Liver (tissue), 3 donors: ENCODE measurements at regions not wholly inside any gene's neighbourhood (a gene's known extent, or its start where the extent isn't known, plus 50 kb on each side); places are given as distances from the start of the nearest gene placed in this dataset.

Experiments
- EGR1 ChIP-seq, 2 donors: IDR thresholded peaks; 2 replicates each; pipeline ENCODE4 v1.6.1; 2016 to 2018; ENCODE audit warnings: antibody characterized with exemption in 2 of 2, low read depth in 2 of 2
- JUND ChIP-seq, 2 donors: IDR thresholded peaks; 2 replicates each; pipeline ENCODE4 v1.6.1; 2016; ENCODE audit warnings: antibody characterized with exemption in 2 of 2
- RAD21 ChIP-seq, 2 donors: IDR thresholded peaks; 2 replicates each; pipeline ENCODE4 v1.6.1; 2016; ENCODE audit warnings: antibody characterized with exemption in 2 of 2, mild to moderate bottlenecking in 2 of 2
- REST ChIP-seq: IDR thresholded peaks from 2 replicates; pipeline ENCODE4 v1.6.1; 2016; ENCODE audit warnings: antibody characterized with exemption, mild to moderate bottlenecking
- TAF1 ChIP-seq: conservative IDR thresholded peaks from 2 replicates; pipeline ENCODE4 v1.6.1; 2016; ENCODE audit warnings: antibody characterized with exemption, mild to moderate bottlenecking
- YY1 ChIP-seq: IDR thresholded peaks from 2 replicates; pipeline ENCODE4 v1.6.1; 2016; ENCODE audit warnings: antibody characterized with exemption, mild to moderate bottlenecking
- ZBTB33 ChIP-seq: IDR thresholded peaks from 2 replicates; pipeline ENCODE4 v1.6.1; 2016; ENCODE audit warnings: antibody characterized with exemption
- TF ChIP-seq, protein P1 (sequence below): fragments of 150-350 bp; IDR thresholded peaks from 2 replicates; pipeline ENCODE4 v1.5.1; 2017; ENCODE audit warnings: improper control_type of control experiment, low read depth, low read length; ENCODE audit not compliant: missing input control
- TF ChIP-seq, protein P2 (sequence below): IDR thresholded peaks from 2 replicates; pipeline ENCODE4 v1.6.1; 2016; ENCODE audit warnings: antibody characterized with exemption
- TF ChIP-seq, protein P3 (sequence below): IDR thresholded peaks from 2 replicates; pipeline ENCODE4 v1.6.1; 2016; ENCODE audit warnings: antibody characterized with exemption
- donor health status: healthy.
- donor health status: healthy.

DNA sequence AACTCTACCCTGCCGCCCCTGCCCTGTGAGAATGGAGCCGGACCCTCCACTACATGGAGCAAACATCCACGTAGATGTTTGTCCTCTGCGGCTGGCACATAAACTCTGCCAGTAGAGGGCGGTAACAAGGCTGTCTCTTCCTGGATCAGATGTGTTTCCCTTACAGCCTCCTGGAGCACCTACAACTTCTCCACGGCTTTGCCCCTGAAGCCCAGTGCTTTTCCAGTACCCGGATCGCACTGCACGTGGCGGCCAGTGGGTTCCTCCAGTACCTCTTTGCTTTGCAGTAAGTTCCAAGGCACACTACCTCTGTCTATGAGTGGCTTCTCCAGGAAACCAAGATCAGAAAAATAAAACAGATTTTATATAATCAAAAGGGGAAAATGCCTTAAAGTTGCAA, 651.3 kb downstream of the DCDC2C start:
- TF ChIP-seq RAD21 (IDR thresholded peaks at IDR 0.05) (peak in 1 of 2 donors; percentile 58), TAF1 (no peak), YY1 (no peak), ZBTB33 (no peak), REST (no peak), EGR1 (IDR thresholded peaks at IDR 0.05; ENCODE audit: low read depth in 2 of 2) (no peak), JUND (IDR thresholded peaks at IDR 0.05) (no peak)
- TF ChIP-seq, protein P1, sequence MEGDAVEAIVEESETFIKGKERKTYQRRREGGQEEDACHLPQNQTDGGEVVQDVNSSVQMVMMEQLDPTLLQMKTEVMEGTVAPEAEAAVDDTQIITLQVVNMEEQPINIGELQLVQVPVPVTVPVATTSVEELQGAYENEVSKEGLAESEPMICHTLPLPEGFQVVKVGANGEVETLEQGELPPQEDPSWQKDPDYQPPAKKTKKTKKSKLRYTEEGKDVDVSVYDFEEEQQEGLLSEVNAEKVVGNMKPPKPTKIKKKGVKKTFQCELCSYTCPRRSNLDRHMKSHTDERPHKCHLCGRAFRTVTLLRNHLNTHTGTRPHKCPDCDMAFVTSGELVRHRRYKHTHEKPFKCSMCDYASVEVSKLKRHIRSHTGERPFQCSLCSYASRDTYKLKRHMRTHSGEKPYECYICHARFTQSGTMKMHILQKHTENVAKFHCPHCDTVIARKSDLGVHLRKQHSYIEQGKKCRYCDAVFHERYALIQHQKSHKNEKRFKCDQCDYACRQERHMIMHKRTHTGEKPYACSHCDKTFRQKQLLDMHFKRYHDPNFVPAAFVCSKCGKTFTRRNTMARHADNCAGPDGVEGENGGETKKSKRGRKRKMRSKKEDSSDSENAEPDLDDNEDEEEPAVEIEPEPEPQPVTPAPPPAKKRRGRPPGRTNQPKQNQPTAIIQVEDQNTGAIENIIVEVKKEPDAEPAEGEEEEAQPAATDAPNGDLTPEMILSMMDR = peak; percentile 24
- TF ChIP-seq, protein P2, sequence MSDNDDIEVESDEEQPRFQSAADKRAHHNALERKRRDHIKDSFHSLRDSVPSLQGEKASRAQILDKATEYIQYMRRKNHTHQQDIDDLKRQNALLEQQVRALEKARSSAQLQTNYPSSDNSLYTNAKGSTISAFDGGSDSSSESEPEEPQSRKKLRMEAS = no peak
- TF ChIP-seq, protein P3, sequence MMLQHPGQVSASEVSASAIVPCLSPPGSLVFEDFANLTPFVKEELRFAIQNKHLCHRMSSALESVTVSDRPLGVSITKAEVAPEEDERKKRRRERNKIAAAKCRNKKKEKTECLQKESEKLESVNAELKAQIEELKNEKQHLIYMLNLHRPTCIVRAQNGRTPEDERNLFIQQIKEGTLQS = no peak
